Peyer's patch (tissue), 4 donors: ENCODE measurements at regions not wholly inside any gene's neighbourhood (a gene's known extent, or its start where the extent isn't known, plus 50 kb on each side); places are given as distances from the start of the nearest gene placed in this dataset.
A peak's percentile ranks its signal among the peaks of the same experiment; 100 is the strongest.
"Not testable (repeated sequence)": the region's sequence is repeated elsewhere in the genome, so short reads cannot be mapped to it uniquely, and the experiment has no call there.

ENCODE experiments used
- DNase-seq, 3 donors: peaks; one replicate each; pipeline ENCODE4 v3.0.0-alpha.2; 2017 to 2019
- H3K27ac ChIP-seq, 4 donors: fragments of 200-600 bp; sonication (generic); one replicate each; pipeline ENCODE4 v1.5.1; 2016 to 2019
- H3K27me3 ChIP-seq, 2 donors: fragments of 200-600 bp; sonication (generic); one replicate each; pipeline ENCODE4 v1.5.1; 2019
- H3K36me3 ChIP-seq, 3 donors: fragments of 200-600 bp; sonication (generic); one replicate each; pipeline ENCODE4 v1.5.1; 2016 to 2019
- H3K4me1 ChIP-seq, 4 donors: fragments of 200-600 bp; sonication (generic); one replicate each; pipeline ENCODE4 v1.5.1; 2016 to 2019
- H3K4me3 ChIP-seq, 4 donors: fragments of 200-600 bp; sonication (generic); 1 replicate in 3 of 4; 2 replicates in 1 of 4; pipeline ENCODE4 v1.5.1; 2016 to 2019; ENCODE audit warnings: mild to moderate bottlenecking in 1 of 4
- H3K9me3 ChIP-seq, 4 donors: fragments of 200-600 bp; sonication (generic); one replicate each; pipeline ENCODE4 v1.5.1; 2016 to 2019; ENCODE audit warnings: mild to moderate bottlenecking in 1 of 4
- POLR2A ChIP-seq, 2 donors: fragments of 450-650 bp; IDR thresholded peaks; one replicate each; pipeline ENCODE4 v1.5.1; 2017; ENCODE audit warnings: antibody characterized with exemption in 2 of 2, mild to moderate bottlenecking in 2 of 2, moderate library complexity in 2 of 2
- TF ChIP-seq, protein P1 (sequence below), 6 experiments: fragments of 450-650 bp in 4 of 6; fragments of 200-600 bp in 2 of 6; sonication (generic) in 1 of 6; IDR thresholded peaks; one replicate each; pipeline ENCODE4 v1.5.1; 2017 to 2019; ENCODE audit warnings: antibody characterized with exemption in 6 of 6, mild to moderate bottlenecking in 3 of 6, moderate library complexity in 1 of 6

DNA sequence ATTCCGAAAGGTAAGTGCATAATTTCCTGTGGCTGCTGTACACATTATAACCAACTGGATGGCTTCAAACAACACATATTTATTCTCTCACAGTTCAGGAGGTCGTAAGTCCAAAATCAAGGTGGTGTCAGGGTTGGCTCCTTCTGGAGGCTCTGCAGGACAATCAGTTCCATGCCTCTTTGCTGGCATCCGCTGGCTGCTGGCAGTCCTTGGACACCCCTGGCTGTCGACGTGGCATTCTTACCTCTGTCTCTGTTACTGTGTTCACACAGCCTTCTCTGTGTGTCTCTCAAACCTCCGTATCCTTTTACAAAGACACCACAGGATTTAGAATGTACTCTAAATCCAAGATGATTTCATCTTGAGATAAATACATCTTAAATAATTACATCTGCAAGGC is 398.8 kb upstream of the ATP10A start:
- Histone ChIP-seq H3K4me3 (no peak overlapping the region), H3K36me3 (no peaks in the 10 kb centered on the region), H3K27ac (no peak overlapping the region), H3K4me1 (no peaks in the 10 kb centered on the region), H3K27me3 (no peaks in the 10 kb centered on the region), H3K9me3 (no peaks in the 10 kb centered on the region)
- TF ChIP-seq, protein P1, sequence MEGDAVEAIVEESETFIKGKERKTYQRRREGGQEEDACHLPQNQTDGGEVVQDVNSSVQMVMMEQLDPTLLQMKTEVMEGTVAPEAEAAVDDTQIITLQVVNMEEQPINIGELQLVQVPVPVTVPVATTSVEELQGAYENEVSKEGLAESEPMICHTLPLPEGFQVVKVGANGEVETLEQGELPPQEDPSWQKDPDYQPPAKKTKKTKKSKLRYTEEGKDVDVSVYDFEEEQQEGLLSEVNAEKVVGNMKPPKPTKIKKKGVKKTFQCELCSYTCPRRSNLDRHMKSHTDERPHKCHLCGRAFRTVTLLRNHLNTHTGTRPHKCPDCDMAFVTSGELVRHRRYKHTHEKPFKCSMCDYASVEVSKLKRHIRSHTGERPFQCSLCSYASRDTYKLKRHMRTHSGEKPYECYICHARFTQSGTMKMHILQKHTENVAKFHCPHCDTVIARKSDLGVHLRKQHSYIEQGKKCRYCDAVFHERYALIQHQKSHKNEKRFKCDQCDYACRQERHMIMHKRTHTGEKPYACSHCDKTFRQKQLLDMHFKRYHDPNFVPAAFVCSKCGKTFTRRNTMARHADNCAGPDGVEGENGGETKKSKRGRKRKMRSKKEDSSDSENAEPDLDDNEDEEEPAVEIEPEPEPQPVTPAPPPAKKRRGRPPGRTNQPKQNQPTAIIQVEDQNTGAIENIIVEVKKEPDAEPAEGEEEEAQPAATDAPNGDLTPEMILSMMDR (IDR thresholded peaks at IDR 0.05) = no peak
- TF ChIP-seq POLR2A (IDR thresholded peaks at IDR 0.05) = no peak
- DNase-seq = no peak

DNA sequence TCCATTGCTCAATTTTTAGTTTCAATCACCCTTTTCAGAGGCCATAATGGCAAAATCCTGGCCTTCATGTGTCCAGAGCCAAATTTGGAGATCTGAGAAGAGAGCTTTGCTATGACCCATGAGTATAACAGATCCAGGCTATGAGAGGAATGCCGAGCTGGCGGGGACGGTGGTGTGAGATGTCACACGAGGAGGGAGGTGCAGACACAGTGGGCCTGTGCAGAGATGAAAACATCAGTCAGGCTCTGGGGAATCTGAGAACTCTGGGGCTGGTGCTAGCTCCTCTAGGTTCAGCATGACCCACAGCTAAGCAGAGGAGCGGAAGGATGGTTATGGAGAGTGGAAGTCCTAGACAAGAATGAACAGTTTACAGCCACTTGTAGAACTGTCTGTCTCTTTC is 398.3 kb upstream of the ATP10A start:
- no peak overlapping the region for H3K4me3 ChIP-seq
- H3K4me1 ChIP-seq = no peaks in the 10 kb centered on the region
- H3K27ac ChIP-seq = no peak overlapping the region
- DNase-seq = no peak
- no peaks in the 10 kb centered on the region for H3K9me3 ChIP-seq
- no peak for TF ChIP-seq POLR2A (IDR thresholded peaks at IDR 0.05)
- TF ChIP-seq, protein P1 (IDR thresholded peaks at IDR 0.05) = no peak
- no peaks in the 10 kb centered on the region for H3K27me3 ChIP-seq
- H3K36me3 ChIP-seq = no peaks in the 10 kb centered on the region

DNA sequence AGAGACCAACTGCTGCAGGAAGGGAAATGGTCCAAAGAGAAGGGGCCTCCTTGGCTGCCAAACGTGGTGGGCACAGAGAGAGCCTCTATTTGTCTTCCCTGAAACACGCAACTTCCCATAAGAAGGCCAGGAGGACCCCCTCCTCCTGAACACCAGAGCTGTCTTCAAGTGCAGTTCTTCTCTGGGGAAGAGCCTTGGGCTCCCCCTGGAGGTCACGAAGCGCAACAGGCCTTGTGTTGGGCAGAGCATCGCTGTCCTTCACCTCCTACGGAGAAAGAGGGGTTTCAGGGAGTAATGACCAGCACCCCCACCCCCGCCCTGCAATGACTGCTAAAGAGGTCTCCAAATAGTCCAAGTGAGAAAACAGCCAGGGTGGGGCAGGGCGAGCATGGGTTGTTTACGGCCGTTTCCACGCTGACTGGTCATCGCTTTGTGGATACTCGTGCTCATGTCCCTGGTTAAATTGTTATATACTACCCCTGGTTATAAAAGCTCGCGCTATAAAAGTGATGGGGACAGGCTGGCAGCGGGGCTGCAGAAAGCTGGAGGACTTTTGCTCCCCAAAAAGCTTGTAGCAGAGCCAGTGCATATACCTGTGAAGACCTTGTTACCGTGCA is 397.5 kb upstream of the ATP10A start:
- H3K4me1 ChIP-seq = no peaks in the 10 kb centered on the region
- H3K36me3 ChIP-seq = no peaks in the 10 kb centered on the region
- no peak for DNase-seq
- H3K4me3 ChIP-seq = no peak overlapping the region
- no peaks in the 10 kb centered on the region for H3K9me3 ChIP-seq
- no peak overlapping the region for H3K27ac ChIP-seq
- no peak for TF ChIP-seq POLR2A (IDR thresholded peaks at IDR 0.05)
- TF ChIP-seq, protein P1 (IDR thresholded peaks at IDR 0.05) = peak in 4 of 6 experiments; percentile 7 to 51 (median 22)
- no peaks in the 10 kb centered on the region for H3K27me3 ChIP-seq

DNA sequence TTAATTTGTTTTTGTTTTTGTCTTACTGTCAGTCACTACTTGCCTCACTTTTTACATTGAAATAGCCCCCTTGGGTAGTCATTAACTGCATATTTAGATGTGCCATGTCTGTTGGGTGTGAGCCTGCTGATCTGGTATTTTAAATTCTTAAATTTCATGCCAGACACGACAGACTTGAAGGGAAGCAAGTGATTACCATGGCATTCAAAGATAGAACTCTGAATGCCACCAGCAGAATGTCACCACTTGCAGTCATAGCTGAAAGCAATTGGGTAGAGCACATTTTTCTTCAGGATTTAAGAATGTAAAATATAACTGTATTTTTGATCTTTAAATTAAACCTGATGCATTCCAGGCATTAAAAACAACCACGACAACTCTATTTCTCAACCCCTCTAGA is 396.5 kb upstream of the ATP10A start:
- H3K9me3 ChIP-seq = no peaks in the 10 kb centered on the region

DNA sequence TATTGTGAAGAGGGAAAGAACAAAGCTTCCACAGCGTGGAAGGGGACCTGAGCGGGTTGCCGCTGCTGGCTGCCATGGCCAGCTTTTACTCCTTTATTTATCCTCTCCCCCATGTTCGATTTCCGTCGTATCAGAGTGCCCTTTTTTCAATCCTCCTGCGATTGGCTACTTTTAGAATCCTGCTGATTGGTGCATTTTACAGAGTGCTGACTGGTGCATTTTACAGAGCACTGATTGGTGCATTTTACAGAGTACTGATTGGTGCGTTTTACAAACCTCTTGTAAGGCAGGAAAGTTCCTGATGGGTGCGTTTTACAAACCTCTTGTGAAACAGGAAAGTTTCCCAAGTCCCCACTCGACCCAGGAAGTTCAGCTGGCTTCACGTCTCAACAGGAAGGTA is 381.7 kb upstream of the ATP10A start:
- H3K4me1 ChIP-seq, H3K36me3 ChIP-seq, H3K4me3 ChIP-seq, DNase-seq, H3K27me3 ChIP-seq, H3K9me3 ChIP-seq, H3K27ac ChIP-seq: not testable (repeated sequence)

More for the DNA sequence above, 396.5 kb upstream of the ATP10A start:
- Histone ChIP-seq H3K4me3 (no peak overlapping the region), H3K4me1 (no peaks in the 10 kb centered on the region), H3K27me3 (no peaks in the 10 kb centered on the region), H3K27ac (no peak overlapping the region), H3K36me3 (no peaks in the 10 kb centered on the region)
- no peak for DNase-seq
- no peak for TF ChIP-seq POLR2A (IDR thresholded peaks at IDR 0.05)
- TF ChIP-seq, protein P1 (IDR thresholded peaks at IDR 0.05) = no peak

DNA sequence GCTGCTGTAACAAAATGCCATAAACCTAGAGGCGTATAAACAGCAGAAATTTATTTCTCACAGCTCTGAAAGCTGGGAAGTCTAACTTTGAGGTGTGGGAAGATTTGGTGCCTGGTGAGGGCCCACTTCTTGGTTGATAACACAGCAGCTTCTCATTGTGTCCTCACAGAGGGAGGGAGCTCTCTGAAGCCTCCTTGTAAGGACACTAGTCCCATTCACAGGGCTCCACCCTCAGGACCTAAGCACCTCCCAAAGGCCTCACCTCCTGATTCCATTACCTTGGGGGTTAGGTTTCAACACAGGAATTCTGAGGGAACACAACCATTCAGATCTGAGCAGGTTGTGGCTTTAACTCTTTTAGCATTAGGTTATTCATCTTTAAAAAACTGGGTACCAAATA is 380.3 kb upstream of the ATP10A start:
- no peaks in the 10 kb centered on the region for H3K36me3 ChIP-seq
- H3K4me1 ChIP-seq = no peaks in the 10 kb centered on the region
- DNase-seq = no peak
- no peaks in the 10 kb centered on the region for H3K27me3 ChIP-seq
- H3K4me3 ChIP-seq = no peak overlapping the region
- H3K27ac ChIP-seq = no peak overlapping the region
- no peaks in the 10 kb centered on the region for H3K9me3 ChIP-seq
- TF ChIP-seq, protein P1 (IDR thresholded peaks at IDR 0.05) = no peak
- no peak for TF ChIP-seq POLR2A (IDR thresholded peaks at IDR 0.05)
